ENCODE measurements at regions not wholly inside any gene's neighbourhood (a gene's known extent, or its start where the extent isn't known, plus 50 kb on each side); places are given as distances from the start of the nearest gene placed in this dataset.
A peak's percentile ranks its signal among the peaks of the same experiment; 100 is the strongest.

- DNase-seq (ENCODE audit: low read depth) = peak; percentile 36
These were observed 279.8 kb downstream of the RBM43 start for GRCh38 chr2:150981826-150982225.

DNA sequence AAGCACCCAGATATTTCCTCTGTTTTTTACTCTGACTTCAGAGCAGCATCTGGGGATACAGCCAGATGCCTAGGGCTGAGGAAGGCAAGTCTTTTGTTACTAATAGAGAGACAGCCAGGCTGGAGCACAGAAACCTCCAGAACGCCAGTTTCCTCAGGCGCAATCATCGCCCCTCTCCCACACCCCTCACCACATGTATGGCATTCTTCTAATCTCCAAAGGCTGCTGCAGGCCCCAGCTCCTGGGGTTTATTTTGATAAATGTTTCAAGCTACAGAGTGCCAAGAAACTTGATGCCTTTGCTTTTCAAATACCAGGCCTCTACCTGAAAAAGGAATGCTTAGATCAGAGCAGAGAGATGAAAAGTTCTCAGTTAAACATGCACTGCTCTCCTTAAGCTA lies 283.6 kb downstream of the RBM43 start:
- no peak for DNase-seq (ENCODE audit: low read depth)

DNA sequence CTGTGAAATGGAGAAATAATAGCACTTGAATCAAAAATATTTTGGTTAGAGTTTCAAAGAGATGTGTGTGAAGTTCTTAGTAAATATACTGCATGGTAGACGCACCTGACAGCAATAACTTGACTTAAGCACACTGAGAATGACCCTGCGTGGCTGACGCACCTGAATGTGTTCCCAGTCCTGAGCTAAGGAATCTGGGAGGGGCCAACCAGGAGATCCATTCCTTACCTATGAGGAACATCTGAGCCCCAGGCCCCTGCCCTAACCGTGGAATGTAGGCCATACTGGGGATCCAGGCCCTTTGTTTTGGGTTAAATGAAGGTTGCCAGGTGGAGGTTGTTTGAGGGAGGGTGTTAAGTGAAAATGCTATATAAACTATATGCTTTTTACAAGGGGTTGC lies 284.4 kb downstream of the RBM43 start:
- no peak for DNase-seq (ENCODE audit: low read depth)

DNA sequence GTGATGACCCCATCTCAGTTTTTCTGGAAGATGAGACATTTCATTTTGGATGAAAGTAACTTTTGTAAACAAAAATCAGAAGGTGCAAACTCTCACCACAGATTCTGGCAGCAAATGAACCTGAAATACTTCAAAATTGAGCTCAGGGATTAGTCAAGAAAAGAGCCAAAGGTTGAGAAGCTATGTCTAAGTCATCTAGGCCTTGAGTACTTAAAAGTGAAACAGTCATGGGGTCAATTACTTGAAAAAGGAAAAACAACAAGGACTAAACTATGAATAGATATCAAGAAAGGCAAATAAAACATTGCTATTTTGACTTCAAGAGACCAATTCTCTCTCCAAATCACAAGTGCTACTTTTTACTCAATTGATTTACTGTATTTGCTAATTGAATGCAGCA lies 285.1 kb downstream of the RBM43 start:
- no peak for DNase-seq (ENCODE audit: low read depth)

DNA sequence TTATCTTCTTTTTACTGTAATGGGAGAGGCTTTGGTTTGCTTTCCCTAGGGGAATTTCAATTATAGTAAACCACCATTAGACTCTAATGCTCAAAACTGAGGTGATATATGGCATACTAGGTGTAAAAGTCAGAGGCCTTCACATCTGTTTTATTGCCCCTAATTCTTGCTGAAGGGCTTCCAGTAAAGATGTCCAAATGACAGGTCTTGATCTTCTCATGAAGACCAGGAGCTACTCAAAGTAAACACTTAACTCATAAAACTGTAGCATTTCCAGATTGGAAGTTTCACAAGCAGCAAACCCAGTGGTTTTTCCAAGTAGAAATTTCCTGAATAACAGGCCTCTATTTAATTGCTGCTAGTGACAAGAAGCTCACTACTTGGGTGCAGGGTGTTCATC lies 286.8 kb downstream of the RBM43 start:
- DNase-seq (ENCODE audit: low read depth) = no peak

DNA sequence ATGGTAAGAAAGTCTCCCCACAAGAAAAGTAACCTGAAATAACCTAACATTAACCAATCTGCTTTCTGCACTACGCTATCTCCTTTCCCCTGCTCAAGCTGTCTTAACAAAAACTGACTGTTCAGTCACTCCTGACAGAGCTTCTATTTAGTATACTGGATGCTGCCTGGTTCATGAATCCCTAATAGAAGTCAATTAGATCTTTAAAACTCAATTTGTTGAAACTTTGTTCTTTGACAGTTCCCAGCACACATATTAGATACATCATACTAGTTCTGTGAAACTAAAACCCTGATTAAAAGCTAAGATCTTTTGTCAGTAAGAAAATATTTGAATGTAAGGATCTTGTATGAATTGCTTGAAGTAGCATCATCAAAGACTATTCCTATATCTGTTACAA lies 287.4 kb downstream of the RBM43 start:
- no peak for DNase-seq (ENCODE audit: low read depth)

GRCh38 chr2:150971910-150972309 lies 289.8 kb downstream of the RBM43 start:
- DNase-seq (ENCODE audit: low read depth) = no peak

DNA sequence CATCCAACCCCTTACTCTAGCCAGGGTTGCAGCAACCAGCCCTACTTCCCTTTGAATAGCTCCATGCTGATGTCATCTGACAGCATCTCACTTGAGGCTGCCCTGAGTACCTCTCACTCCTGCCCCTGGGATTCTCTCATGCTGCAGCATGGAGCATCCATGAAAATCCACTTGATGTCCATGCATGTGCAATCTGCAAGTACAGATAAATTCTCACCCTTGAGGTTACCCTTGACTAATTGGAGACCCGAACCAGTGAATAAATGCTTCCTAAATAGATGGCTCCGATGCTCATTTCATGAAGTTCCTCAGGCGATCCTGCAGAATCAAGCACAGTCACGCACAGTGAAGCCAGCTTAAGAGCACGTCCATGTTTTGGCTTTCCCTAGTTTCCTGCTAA lies 298.3 kb downstream of the RBM43 start:
- DNase-seq (ENCODE audit: low read depth) = no peak

DNA sequence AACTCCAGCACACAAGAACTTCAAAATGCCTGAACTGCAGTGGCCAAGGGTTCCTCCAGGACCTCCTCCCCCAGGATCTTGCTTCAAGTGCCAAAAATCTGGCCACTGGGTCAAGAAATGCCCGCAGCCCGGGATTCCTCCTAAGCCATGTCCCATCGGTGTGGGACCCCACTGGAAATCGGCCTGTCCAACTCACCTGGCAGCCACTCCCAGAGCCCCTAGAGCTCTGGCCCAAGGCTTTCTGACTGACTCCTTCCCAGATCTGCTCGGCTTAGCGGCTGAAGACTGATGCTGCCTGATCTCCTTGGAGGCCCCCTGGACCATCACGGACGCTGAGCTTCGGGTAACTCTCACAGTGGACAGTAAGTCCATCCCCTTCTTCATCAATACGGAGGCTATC lies 306.4 kb downstream of the RBM43 start:
- no peak for DNase-seq (ENCODE audit: low read depth)

DNA sequence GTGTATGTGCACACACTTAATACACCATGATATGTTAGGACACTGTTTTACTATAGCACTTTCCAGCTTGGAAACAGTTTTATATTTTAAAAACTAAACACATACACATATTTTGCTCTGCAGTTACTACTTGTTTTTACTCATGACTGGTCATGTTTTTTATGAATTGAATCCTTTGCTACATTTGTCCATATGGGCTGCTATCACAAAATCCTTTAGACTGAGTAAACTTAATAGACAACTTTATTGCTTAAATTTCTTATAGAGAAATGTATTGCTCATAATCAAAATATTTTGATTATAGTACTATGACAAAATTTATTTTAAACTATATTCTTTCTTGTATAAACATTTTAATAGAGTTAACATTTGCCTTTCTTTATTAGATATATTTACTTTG lies 314.8 kb downstream of the RBM43 start:
- DNase-seq (ENCODE audit: low read depth) = no peak

DNA sequence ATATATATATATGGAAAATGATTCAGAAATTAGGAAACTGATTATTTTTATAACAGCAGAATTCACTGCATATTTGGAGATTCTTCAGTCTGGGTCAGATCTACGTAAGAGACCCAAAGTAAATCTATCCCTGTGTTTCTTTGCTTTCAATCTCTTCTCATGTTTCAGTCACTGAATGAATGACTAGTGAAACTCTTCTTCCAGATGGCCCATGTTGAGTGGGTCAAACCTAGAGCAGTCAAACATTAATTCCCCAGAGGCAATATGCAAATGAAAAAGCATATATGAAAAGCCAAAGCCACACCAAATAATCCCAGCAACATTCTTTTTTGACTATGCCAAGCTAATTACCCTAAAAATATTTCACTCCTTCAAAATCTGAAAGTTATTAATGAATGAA lies 317.3 kb downstream of the RBM43 start:
- no peak for DNase-seq (ENCODE audit: low read depth)

DNA sequence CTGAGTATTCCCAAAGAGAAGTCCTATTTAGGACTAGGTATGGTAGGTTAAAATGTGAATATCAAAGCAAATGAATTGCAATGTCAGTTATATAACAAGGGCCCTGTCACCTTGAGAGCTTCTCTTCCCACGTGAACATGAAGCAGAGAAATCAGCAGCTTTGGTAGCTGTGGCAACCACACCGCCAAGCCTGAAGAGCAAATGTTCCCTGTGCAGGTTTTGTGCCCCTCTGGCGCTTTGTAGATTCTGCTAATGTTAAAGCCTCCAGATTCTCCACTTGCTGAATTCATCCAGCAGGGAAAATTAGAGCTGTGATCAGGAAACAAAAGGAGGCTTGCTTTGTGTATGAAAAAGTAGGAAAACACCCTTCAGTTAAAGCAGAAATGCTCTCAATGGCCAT lies 322.6 kb downstream of the RBM43 start:
- DNase-seq (ENCODE audit: low read depth) = no peak

GRCh38 chr2:150938527-150938926 lies 323.1 kb downstream of the RBM43 start:
- no peak for DNase-seq (ENCODE audit: low read depth)

- no peak for DNase-seq (ENCODE audit: low read depth)
These were observed 324.6 kb downstream of the RBM43 start for GRCh38 chr2:150937030-150937429.

DNA sequence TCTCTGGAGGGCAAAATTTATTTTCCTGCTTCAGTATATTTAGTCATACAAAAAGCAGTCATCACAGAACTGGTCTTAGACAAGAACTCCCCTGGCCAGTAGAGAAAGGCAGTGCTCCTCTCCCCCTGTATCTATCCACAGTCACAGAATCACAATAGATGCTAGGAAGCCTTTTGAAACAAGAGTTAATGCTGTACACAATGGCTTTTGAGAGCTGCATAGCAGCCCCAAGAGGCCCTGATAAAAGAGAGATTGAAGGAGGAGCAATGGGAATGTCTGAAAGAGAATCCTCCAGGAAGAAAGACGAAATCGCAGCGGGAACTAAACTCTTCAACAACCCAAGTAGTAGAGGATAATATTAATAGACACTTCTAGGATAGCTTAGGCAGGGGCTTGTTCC lies 330.2 kb downstream of the RBM43 start:
- DNase-seq (ENCODE audit: low read depth) = no peak

- no peak for DNase-seq (ENCODE audit: low read depth)
These were observed 336.1 kb downstream of the RBM43 start for GRCh38 chr2:150925611-150926010.

DNA sequence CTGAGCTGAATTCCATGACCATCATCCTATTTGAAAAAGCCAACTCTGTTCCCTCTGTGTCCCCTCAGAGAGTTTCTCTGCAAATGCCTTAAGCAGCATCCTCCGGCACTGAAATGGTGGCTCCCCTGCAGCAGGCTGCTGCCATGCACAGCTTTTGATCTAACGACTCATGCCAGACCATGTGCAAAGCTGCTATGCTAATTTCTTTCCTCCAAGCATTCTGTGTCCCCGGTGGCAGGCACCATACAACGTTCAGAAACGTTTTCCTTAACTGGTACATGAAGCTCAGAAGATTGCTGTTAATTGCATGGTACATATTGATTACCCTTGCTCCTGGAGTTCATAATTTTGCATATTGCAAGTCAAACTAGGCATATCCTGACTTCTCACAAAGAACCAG lies 336.8 kb downstream of the RBM43 start:
- no peak for DNase-seq (ENCODE audit: low read depth)

DNA sequence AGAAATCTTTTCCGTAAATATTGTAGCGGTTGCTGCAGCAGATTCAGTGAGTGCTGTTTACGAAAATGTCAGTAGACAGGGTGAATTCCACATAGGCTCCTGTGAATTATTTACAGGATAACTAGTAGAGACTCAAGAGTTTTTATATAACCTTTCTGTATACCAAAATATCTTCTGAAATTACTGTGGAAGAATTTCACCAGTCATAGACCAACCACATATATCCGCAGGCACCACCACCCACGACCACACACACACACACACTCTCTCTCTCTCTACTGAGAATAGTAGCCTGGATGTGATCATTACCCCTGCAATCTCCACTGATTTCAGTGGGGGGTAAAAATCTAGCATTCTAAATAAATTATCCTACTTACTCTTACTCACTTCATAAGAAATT lies 341.8 kb downstream of the RBM43 start:
- DNase-seq (ENCODE audit: low read depth) = no peak

DNA sequence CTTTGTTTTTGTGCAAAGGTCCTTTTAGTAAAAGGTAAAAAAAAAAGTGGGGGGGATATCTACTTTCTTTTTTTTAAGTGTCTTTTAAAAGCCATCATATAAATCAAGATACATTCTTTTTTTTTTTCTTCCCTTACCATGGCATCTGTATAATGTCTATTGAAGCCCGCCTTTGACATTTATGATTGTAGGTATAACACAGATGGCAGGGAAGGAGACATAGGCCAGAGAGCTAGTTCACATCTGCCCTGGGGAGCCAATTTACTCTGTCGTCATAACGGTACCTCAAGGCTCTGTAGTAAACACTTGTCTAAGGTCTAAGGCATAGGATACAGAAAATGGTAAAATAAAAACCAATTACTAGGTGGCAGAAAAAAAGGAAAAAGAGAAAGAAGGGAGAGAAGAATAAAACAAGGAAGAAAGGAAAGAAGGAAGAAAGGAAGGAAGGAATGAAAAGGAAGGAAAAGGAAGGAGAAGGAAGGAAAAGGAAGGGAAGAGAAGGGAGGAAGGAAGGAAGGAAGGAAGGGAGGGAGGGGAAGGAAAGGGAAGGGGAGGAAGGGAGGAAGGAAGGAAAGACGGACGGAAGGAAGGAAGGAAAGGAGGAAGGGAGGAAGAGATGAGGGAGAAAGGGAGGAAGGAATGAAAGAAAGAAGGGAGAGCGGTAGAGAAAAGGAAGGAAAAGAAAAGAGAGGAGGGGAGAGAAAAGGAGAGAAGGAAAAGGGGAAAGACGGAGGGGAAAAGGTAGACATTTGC lies 343.5 kb downstream of the RBM43 start:
- DNase-seq (ENCODE audit: low read depth) = no peak

- DNase-seq (ENCODE audit: low read depth) = peak; percentile 44
These were observed 344.9 kb downstream of the RBM43 start for GRCh38 chr2:150916467-150917396.

- peak; percentile 76 for DNase-seq (ENCODE audit: low read depth)
These were observed 349.8 kb downstream of the RBM43 start for GRCh38 chr2:150911766-150912280.

GRCh38 chr2:150909613-150910012 lies 352.1 kb downstream of the RBM43 start:
- DNase-seq (ENCODE audit: low read depth) = peak; percentile 11

GRCh38 chr2:150909090-150909489 lies 352.6 kb downstream of the RBM43 start:
- no peak for DNase-seq (ENCODE audit: low read depth)
